NCI-H1105 treated with DMSO at 0.1 percent for 48 hours (cell line): ENCODE measurements at regions not wholly inside any gene's neighbourhood (a gene's known extent, or its start where the extent isn't known, plus 50 kb on each side); places are given as distances from the start of the nearest gene placed in this dataset.

Source experiments
- DNase-seq: peaks from one replicate; lab custom pipeline; 2025; lab: John Stamatoyannopoulos, UW

GRCh38 chr5:107293541-107294210 is 377.1 kb downstream of the EFNA5 start:
- no peak for DNase-seq

DNA sequence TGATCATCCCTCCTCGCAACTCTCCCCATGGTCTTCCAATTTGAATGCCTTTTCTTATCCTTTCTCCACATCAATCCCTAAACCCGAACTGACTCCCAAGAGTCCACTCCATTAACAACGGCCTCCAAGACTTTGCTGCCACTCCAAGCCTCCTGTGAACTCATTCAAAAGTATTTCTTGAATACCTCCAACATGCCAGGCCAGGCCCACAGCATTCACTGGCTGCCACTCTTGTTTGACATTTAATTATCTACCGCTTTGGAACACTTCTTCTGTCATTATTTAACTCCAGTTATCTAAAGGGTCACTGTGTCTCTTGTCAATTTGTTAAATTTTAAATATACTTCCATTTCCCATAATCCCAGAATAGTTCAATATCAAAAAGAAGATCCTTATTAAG is 378.9 kb downstream of the EFNA5 start:
- no peak for DNase-seq

- no peak for DNase-seq
Observed at GRCh38 chr5:107290780-107291398, 379.8 kb downstream of the EFNA5 start.

DNA sequence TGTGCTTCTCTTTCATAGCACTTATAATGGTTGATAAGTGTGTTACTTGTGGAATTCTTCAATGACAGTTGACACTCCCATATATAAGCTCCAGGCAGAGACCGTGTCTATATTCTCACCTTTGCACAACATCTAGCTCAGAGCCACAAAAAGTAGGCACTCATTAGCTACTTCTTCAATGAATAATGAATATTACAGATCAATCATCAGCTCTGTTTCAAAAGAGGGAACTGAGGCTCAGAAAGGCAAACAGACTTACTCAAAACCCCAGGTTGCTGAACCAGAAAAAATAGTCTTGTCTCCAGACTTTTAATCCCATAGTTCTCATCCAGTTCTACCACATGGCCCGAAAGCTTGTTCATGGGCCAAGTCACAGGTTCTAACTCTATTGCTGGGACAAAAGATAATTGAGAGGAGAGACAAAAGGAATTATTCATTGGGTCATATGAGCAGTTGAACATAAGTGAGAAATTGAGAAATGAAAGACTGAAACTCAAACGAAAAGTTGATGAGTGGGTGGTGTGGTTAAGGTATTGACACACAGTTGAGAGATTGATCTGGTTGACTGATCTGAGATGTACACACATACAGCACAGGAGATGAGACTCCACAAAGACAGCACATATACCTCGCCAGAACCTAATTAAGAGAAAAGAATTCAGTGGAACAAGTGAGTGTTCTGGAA is 381.6 kb downstream of the EFNA5 start:
- DNase-seq = no peak

DNA sequence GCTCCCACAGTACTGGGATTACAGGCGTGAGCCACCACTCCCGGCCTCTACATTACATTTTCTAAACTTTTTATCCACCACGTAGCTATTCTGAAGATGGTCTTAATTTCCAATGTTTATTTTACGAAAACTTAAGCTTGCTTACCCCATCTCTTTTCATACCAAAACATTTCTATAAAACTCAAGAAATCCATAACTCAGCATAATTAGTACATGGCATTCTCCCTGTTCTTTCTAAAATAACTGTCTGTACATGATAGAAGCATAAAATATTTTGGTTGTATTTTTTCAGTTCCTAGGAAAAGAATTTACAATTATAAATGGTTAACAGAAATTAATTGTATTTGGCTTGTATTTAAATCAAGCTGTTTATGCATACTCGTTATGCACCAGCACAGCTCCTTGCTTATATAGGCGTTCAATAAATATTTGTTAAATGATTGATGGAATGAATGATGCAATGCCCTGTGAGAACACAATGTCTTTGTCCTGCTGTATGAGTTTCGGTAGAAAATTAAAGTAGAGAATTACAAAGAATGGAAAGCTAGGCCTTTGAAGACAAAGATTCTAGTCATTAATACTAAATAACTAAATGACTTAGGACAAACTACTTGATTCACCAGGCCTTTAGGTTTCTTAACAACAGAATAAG is 384.2 kb downstream of the EFNA5 start:
- no peak for DNase-seq

GRCh38 chr5:107285772-107286171 is 385.0 kb downstream of the EFNA5 start:
- no peak for DNase-seq

DNA sequence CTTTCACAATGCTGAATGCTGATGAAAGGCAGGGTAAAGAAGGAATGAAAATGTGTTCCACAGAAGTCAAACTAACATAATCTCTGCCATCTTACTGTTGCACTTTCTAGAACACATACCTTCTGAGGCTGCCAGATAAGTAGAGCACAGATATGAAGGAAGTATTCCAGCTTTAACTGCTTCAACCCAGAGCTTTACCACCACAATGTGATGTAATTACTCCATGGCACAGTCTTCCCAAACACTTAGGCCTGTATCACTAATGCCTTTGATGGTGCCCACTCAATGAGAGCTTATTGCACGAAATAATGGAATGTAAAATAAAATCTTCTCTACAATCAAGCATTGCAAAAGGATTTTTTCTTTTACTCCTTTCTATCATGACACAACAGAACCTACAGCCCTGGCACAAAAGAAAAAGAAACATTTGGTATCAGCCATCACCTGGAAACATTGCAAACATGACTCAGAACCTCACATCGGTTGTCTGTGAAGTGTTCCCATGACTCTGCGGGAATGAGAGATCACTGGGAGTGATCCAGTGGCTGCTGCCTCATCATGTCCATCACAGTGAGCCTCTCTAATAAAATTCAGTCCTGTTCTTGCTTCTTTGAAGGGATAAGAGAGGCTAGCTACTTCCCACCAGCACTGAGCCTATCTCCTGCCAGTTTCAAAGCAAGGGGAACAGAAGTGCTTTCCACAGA is 385.8 kb downstream of the EFNA5 start:
- no peak for DNase-seq

DNA sequence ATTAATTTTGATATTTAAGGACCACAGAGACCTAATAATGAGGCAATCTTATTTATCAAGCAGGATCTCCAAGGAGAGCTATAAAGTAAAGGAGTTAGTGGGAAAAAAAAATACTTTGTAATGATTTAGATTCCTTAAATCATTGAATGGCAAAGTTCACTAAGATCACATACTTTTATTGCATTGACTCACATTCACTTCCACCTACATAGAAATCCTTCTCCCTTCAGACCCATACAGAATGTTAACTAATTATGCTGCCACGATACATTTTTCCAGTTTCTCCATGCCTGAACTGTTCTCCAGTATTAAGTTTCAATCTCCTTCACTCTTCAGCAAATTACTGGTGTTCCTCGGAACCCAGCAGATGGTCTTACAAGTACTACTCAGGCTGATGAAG is 388.7 kb downstream of the EFNA5 start:
- no peak for DNase-seq

- no peak for DNase-seq
Observed at GRCh38 chr5:107278774-107279173, 392.0 kb downstream of the EFNA5 start.

- no peak for DNase-seq
Observed at GRCh38 chr5:107277485-107278125, 393.1 kb downstream of the EFNA5 start.

DNA sequence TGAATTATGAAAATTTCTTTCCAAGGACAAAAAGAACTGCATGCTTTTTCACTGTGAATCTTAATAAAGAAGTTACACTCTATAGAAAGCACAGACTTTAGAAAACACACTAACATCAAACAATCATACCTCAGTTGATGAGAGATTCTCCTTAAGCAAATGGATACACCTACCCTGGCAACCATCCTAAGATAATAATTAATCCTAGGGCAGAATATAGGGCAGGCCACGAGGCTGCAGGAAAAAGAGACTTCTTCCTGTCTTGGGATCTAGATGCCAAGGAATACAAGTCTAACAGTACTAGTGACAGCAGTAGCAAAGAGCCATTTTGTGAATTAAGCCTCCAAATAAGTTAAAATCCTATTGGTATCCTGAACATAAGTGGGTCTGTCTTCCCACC is 395.4 kb downstream of the EFNA5 start:
- DNase-seq = no peak

GRCh38 chr5:107274571-107274970 is 396.2 kb downstream of the EFNA5 start:
- no peak for DNase-seq

GRCh38 chr5:107272954-107273353 is 397.8 kb downstream of the EFNA5 start:
- no peak for DNase-seq

DNA sequence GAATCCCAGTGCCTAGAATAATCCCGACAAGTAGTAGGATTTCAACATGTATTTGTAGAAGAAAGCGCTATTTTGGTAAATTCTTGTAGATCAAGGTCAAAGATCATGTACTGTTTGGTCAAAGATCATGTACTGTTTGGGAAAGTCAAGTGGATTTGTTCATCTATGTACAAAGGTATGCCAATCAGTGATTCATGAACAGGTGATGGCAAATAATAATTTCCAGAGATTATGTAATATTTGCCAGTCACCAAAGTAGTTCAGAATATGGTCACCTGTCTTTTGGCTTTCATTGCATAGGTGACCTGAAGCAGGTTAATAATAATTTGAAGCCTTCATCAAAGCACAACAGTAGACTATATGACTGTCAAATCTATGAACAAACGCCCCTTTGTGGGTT is 398.2 kb downstream of the EFNA5 start:
- DNase-seq = no peak

GRCh38 chr5:107271682-107272350 is 398.9 kb downstream of the EFNA5 start:
- DNase-seq = no peak

GRCh38 chr5:107270561-107270960 is 400.2 kb downstream of the EFNA5 start:
- no peak for DNase-seq

DNA sequence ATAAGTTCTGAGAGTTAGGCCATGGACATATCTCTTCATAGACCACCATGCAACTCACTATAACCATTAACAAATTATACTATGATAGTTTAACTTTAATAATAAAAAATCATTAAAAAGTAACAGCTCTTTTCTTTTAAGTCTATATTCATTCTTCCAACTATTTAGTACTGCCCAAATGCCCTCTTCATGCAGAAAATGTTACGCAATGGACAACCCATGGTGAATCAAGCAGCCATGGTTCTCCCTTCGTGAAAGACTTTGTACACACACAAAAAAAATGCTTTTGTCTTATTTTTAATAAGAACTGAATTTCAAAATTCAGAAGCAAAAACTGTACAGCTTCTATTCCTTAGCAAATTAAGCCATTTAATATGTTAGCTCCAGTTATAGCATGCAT is 401.1 kb downstream of the EFNA5 start:
- DNase-seq = no peak

- no peak for DNase-seq
Observed at GRCh38 chr5:107269256-107269655, 401.5 kb downstream of the EFNA5 start.

DNA sequence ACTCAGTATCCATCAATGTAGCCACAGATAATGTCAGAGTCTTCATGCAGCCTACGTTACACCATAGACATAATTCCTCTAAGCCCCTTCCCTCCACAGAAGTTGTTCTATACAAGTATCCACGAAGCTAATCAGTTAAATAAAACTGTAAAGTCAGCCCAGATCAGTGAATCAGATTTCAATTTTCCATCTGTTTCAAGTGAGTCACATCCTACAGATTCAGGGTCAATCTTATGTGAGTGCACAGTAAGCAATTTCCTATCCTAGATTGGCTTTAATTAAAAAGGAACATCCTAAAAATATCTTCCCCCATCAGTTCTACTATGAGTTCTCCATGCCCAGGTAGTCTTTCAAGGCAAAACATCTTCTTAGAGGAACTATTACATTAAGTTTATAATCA is 402.5 kb downstream of the EFNA5 start:
- DNase-seq = no peak

DNA sequence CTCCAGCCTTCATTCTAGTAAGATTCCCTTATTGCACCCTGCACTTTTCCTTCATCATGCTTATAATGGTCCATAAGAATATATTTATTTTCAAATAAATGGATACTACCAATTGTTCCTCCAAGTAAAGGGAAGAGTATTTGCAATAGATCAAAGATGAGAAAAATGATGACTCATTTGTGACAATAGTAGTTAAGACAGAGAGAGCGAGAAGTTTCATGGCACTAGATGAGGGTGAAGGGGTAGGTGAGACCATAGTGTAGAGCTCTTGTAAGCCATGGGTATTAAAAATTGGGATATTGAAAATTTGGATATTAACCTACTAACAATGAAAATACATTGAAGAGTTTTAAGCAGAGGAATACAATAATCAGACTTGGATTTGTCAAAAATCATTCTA is 404.6 kb downstream of the EFNA5 start:
- no peak for DNase-seq

- DNase-seq = no peak
Observed at GRCh38 chr5:107265193-107265592, 405.5 kb downstream of the EFNA5 start.
